ENCODE measurements at regions not wholly inside any gene's neighbourhood (a gene's known extent, or its start where the extent isn't known, plus 50 kb on each side); places are given as distances from the start of the nearest gene placed in this dataset.

DNA sequence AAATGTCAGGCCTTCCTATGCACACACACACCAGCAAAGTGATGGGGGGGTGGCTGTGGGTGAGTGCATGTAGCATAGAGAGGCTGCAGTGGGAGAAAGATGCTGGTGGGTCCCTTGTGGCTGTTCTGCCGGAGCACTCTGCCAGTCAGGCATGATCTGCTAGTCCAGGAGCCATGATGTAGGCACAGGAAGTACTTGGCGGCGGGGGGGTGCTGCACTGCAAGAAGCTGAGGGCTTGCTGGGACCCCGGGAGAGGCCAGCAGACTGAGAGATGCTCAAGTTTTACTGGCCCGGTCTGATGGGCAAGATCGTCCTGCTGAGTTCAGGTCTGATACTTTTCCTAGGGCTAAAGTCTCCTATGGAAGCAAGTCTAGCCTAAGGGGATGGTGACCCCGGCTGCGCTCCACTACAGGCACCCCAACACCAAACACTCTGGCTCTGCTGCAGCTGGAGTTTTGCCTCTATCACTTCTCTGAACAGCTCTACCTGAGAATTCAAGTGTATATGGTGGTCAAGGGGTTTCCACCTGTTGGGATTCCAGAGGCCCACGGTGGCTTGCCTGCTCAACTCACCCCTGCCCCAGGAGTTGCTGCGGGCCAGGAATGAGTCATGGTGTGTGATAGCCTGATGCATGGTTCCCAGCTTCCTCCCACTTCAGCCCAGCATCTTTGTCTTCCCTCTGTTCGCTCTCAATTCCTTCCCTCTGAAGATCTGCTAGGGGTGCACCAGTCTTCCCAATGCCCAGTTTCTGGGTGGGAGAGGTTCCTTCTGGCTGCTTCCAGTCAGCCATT lies 971.8 kb upstream of the ADGRB3 start:
- TF ChIP-seq, protein P1, sequence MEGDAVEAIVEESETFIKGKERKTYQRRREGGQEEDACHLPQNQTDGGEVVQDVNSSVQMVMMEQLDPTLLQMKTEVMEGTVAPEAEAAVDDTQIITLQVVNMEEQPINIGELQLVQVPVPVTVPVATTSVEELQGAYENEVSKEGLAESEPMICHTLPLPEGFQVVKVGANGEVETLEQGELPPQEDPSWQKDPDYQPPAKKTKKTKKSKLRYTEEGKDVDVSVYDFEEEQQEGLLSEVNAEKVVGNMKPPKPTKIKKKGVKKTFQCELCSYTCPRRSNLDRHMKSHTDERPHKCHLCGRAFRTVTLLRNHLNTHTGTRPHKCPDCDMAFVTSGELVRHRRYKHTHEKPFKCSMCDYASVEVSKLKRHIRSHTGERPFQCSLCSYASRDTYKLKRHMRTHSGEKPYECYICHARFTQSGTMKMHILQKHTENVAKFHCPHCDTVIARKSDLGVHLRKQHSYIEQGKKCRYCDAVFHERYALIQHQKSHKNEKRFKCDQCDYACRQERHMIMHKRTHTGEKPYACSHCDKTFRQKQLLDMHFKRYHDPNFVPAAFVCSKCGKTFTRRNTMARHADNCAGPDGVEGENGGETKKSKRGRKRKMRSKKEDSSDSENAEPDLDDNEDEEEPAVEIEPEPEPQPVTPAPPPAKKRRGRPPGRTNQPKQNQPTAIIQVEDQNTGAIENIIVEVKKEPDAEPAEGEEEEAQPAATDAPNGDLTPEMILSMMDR (conservative IDR thresholded peaks at IDR 0.05; ENCODE audit: low read depth, low read length) = no peak
- TF ChIP-seq EZH2 (IDR thresholded peaks at IDR 0.05; ENCODE audit: borderline replicate concordance, low read depth, low read length, poor library complexity, severe bottlenecking) = no peak

Measured in A673 (cell line).